ENCODE measurements at regions not wholly inside any gene's neighbourhood (a gene's known extent, or its start where the extent isn't known, plus 50 kb on each side); places are given as distances from the start of the nearest gene placed in this dataset.

- TF ChIP-seq CTCF (IDR thresholded peaks at IDR 0.05; ENCODE audit: insufficient read depth, low read depth, low read length) (no peak), EZH2 (IDR thresholded peaks at IDR 0.05; ENCODE audit: insufficient read depth, low read length) (no peak)
These were observed 59.9 kb upstream of the ITGA4 start for GRCh38 chr2:181397331-181397730.

Data from astrocyte (in vitro differentiated cells and primary cell).